ENCODE measurements at regions not wholly inside any gene's neighbourhood (a gene's known extent, or its start where the extent isn't known, plus 50 kb on each side); places are given as distances from the start of the nearest gene placed in this dataset.
"Not testable (repeated sequence)": the region's sequence is repeated elsewhere in the genome, so short reads cannot be mapped to it uniquely, and the experiment has no call there.

DNA sequence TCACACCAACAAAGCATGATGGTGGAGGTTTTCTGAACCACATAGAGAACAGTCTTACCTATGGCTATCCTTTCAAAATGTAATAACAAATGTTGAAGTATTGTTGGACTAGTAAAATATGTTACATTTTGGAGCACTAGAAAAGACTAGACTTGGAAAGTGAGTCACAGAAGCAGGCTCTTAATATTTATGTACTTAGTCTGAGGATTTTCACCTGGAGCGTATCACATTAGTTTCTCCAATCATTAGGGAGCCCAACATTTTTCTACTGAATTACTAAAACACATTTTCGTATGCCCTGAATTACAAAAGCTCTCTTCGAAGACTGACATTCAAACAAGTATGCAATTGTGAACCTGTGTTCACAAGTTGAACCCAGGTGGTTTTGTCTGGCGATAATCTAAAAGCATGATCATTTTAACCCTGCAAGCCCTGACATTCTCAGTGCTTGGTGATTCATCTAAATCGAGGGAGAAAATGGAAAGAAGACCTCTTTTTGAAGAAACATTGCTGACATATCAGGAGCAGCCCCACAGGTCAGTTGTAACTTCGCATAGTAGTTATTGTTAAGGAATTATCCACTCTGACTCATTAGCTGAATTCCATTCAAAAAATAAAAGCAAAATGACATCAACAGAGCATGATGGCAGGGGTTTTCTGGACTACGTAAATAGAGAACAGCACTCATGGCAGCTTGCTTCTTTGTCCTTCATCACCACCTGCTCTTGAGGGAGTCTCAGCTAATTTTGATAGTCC lies 679.8 kb upstream of the NECTIN3 start:
- no peak for DNase-seq (ENCODE audit: low read depth)

DNA sequence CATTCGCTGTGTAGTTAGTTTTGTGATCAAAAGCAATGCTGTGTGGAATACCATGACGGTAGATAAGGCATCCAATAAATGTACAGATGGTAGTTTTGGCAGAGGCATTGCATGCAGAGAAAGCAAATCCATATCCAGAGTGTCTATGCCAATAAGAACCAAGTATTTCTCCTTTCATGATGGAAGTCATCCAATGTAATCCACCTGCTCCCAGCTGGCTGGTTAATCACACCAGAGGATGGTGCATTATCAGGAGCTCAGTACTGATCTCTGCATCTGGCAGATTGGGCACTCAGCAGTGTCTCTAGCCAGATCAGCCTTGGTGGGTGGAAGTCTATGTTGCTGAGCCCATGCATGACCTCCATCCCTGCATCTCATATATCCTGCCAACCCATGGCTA lies 677.7 kb upstream of the NECTIN3 start:
- DNase-seq (ENCODE audit: low read depth) = no peak

DNA sequence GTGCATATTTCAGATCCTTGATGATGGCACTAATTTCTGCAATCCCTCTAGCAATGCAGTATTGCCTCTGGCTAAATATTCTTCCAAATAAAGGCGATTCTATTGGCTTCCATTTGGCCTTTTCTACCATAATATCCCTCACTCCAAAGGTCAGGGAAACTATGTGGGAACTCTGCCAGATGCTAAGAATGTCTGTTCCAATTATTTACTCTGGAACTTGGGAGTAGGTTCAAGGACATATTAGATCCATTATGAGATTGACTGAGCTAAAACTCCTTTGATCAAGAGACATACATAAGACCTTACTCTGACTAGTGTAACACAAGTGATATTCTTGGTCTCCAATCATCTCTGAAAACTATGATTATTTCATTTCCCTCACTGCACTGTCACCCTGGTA lies 674.5 kb upstream of the NECTIN3 start:
- no peak for DNase-seq (ENCODE audit: low read depth)

DNA sequence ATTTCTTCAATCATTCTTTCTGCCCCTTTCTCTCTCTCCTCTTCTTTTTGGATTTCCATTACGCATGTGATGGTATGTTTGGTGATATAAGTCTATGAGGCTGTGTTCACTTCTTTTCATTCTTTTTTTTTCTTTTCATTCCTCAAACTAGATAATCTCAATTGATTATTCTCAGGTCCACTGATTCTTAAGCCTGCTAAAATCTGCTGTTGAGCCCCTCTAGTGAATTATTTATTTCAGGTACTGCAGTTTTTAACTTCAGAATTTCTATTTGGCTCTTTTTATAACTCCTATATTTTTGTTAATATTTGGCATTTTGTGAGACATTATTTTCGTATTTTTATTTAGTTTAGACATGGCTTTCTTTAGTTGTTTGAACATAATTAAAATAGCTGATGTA lies 671.3 kb upstream of the NECTIN3 start:
- no peak for DNase-seq (ENCODE audit: low read depth)

DNA sequence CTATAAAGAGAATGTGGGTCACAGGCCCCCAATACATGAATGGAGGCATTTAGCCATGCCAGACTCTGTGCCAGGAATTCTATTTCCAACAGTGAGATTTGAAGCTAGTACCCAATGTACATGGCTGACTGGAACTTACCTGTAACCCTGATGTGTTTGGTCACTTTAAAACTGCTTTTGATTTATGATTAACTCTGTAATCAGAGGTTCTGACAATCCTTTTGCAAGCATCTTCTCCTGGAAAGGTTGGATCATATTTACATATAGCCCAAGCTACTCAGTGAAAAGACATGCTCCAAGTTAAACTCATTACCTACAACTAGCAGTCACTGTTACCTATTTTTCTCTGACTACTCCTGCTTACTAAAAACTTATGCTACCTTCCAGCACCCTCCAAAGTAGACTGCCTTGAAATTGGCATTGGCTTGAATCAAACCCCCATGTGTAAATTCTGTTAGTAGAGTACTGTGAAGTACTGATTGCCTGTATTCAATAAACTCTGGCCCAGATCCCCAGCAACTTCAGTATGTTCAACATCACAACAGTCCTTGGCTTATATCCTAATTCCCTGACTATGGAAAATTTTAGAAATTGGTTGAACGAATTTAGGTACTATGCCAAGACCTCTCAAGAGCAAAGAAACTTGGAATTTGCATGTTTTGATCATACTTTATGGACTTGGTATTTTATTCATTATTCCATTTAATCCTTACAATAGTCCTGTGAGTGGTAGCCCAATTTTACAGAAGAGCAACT lies 665.6 kb upstream of the NECTIN3 start:
- DNase-seq (ENCODE audit: low read depth) = no peak

DNA sequence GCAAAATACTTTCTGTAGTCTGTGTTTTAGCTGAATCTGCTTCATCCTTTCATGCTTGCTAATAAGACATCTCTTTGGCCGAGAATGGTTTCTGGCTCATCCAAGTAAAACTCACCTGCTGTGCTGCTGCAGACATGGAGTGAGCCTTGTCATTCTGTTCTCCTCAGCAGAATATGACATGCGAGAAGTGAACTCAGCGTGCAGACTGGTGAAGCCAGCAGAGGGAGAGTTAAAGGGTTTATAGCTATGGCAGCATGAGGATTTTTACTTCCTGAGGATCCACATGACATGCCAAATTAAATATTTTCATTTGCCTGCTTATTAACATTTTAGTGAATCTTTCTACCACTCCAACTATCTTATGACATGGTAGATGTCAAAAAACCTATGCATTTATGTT lies 658.4 kb upstream of the NECTIN3 start:
- DNase-seq (ENCODE audit: low read depth) = no peak

DNA sequence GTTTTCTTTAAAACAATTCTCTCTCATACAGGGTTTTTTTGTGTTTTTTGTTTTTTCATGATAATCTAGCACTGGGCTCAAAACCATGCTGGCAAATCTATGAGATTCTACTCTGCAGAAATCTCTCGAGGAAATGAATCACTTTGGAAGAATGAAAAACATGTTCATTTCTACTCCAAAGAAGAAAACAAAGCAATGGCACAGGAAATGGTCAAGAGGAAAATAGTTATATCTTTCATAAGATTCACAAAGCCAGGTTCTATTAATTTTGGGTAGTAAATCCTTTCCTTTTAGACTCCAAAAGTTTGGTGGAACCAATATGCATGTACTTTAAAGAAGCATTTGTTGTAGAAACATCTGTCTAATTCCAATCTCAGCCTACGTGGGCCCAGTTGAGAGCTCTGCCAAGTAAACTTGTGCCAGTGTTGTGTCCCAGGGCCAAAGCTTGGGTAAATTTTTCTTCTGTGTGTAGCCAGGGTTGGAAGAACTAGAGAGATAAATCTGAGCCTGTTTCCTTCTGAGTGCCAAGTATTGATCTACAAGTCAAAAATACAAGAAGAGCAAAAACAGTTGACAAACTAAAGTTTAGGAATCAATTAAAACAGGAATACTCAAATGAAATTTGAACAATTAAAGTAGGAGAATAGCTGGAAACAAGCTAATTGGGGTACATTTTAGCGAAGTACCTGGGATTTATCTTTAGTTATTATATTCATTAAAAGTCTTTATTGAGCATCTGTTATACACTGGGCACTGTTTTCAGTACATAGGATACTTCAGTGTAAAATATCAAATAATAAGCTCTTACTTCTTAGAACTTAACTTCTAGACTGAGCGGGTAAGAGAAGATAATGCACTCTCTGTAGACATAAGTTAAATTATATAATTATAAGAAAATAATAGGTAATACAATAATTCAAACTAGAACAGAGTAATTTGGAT lies 657.5 kb upstream of the NECTIN3 start:
- DNase-seq (ENCODE audit: low read depth) = no peak

DNA sequence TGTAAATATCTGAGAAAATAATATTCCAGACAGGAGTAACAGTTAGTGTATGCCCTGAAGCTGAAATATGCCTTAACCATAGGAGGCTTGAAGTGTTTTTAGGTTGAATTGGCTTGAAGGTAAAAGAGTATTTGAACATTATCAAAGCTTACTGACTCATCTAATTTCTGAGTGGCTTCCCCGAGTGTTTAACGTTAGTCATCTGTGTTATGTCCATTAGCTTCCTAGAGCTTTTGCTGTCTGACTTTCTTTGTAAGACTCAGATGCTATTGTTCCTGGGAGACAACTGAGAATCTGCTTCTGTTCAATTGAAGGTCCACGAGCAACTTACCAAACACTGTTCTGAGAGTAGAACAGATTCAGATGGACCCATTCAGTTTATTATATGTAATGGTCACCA lies 656.8 kb upstream of the NECTIN3 start:
- DNase-seq (ENCODE audit: low read depth) = no peak

DNA sequence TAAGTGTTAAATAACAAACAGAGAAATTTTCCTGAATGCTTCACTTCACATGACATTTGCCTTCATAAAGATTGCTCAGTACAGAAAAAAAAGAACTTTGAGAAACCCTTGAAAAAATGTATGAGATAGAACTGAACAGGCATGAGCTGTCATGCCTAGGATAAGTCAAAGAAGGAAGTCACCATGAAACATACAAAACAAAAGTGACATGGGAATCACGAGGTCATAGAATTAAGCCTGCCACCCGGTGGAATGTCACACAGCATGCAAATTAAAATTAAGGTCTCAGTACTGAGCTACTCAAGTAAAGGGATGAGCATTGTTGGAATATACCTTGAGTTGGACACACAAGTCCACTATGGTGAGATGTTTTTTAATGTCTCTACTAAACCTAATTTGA lies 652.5 kb upstream of the NECTIN3 start:
- DNase-seq (ENCODE audit: low read depth) = no peak

DNA sequence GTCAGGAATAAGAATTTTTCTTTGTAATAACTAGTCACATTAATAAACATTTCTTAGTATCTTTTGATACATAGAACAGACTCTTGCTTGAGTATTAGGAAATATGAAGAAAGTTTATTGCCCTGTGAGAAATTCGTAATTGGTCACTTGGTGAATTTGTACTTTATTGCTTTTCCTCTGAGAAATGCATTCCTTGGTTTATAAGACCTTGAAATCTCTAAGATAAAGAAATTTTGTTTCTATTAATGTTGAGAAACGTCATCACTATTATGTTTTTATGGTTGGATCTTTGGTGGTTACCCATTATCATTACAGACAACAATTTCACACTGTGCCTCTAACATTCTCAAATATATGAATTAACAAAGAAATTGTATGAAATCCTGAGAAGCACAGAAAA lies 652.0 kb upstream of the NECTIN3 start:
- no peak for DNase-seq (ENCODE audit: low read depth)

DNA sequence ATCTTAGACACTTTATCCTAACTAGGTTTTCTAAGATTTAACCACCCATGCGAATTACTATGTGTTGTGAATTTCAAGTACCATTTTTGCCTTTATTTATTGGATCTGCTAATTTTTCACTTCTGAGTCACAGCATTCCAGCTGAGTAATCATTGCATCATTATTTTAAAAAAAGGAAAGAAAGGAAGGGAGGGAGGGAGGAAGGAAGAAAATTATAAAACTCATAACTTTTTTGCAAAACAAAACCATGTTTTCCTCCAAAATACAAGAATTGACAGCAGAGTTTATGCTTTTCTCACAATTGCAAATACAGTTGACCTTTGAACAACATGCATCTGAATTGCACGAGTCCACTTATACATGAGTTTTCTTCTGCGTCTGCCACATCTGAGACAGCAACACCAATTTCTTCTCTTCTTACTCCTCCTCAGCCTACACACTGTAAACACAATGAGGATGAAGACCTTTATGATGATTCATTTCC lies 651.4 kb upstream of the NECTIN3 start:
- DNase-seq (ENCODE audit: low read depth) = no peak

DNA sequence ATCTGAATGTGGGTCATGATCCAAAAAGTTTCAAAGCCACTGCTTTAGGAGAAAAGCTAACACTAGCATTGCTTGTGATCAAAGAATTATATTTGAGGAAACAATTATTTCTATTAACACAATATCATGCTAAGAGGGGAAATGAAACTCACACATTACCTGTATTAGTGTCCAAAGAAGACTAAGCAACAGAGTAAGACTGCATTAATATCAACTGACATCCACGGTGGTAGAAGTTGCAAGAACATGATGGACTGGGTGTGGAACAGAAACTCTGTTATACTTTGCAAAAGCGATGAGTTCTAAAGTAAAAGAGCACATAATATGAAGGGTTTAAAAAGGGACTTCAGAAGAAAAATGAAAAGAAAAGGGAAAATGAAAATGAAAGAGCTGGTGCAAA lies 648.3 kb upstream of the NECTIN3 start:
- DNase-seq (ENCODE audit: low read depth) = no peak

DNA sequence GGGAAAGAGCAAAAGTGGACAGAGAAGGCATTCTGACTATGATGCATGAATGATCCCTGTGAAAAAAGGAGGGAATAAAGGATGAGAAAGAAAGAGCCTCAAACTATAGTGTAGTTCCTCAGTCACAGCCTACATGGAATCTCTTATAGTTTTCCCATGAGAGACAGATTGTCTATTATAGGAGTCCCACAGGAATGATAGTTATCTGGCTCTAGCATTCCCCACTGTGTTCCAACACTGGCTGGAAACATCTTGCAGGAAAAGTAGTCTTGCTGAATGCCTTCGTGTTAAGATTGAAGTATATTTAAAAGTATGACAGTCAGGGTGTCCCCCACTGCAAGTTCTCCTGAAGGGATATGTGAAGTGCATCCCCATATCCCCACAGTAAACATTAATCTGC lies 641.5 kb upstream of the NECTIN3 start:
- DNase-seq (ENCODE audit: low read depth) = no peak

DNA sequence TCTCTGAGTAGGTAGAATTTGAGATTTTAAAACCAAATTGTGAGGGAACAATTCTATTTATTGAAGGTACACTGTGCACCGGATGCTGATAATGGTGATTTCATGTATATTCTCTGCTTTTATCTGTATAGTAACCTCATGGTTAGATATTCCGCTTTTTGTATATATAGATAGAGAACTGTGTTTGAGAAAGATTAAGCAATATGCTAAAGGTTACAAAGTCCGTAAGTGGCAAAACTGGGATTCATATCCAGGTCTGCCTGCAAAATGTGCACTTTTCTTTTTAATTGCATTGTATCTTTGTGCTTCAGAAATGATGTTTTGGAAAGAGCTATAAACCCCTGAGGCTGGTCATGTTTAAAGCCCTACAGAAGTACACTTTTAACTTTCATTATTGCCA lies 635.4 kb upstream of the NECTIN3 start:
- no peak for DNase-seq (ENCODE audit: low read depth)

DNA sequence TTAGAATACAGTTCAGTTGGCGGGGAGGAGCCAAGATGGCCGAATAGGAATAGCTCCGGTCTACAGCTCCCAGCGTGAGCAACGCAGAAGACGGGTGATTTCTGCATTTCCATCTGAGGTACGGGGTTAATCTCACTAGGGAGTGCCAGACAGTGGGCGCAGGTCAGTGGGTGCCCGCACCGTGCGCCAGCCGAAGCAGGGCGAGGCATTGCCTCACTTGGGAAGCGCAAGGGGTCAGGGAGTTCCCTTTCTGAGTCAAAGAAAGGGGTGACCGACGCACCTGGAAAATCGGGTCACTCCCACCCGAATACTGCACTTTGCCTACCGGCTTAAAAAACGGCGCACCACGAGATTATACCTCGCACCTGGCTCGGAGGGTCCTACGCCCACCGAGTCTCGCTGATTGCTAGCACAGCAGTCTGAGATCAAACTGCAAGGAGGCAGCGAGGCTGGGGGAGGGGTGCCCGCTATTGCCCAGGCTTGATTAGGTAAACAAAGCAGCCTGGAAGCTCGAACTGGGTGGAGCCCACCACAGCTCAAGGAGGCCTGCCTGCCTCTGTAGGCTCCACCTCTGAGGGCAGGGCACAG lies 631.5 kb upstream of the NECTIN3 start:
- not testable (repeated sequence) for DNase-seq (ENCODE audit: low read depth)

DNA sequence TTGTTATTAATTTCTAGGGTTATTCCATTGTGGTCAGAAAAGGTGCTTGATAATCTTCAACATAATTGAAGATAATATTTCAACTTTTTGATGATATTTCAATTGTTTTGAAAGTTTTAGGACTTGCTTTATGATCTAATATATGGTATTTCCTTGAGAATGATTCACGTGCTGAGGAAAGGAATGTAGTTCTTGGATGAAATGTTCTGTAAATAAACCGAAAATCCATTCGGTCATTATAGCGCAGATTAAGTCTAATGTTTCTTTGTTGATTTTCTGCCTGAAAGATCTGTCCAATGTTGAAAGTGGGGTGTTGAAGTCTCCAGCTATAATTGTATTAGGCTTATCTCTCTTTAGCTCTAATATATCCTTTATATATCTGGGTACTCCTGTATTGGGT lies 617.5 kb upstream of the NECTIN3 start:
- DNase-seq (ENCODE audit: low read depth) = no peak

DNA sequence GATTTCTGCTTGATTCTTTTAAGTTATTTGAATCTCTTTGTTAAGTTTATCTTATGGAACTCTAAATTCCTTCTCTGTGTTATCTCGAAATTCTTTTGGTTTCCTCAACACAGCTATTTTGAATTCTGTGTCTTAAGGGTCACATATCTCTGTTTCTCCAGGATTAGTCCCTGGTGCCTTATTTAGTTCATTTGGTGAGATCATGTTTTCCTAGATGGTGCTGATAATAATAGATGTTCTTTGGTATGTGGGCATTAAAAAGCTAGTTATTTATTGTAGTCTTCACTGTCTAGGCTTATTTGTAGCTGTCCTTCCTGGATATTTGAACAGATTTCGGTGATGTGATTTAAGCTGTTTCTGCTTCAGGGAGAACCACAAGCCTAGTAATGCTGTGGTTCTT lies 615.6 kb upstream of the NECTIN3 start:
- no peak for DNase-seq (ENCODE audit: low read depth)

DNA sequence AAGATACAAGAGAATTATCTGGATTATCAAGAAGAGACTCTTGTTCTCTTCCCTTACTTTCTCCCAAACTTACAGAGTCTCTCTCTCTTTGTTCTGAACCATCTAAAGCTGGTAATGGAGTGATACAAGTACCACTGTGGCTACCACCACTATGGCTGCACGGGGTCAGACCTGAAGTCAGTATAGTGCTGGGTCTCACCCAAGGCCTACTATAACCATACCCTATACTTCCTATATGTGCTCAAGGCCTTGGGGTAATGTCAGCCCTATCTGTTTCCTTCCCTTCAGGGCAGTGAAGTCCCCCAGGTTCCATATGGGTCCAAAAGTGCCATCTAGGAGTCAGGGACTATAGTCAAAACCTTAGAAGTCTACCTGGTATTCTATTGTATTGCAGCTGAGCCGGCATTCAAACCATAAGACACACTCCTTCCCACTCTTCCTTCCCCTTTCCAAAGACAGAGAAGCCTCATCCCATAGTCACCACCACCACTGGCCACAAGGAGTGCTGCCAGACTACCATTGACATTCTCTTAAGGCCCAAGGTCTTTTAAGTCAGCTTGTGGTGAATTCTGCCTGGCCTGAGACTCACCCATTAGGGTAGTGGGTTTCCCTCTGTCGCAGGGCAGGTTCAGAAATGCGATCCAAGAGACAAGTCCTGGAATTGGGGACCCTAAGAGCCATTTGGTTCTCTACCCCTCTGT lies 615.0 kb upstream of the NECTIN3 start:
- no peak for DNase-seq (ENCODE audit: low read depth)

DNA sequence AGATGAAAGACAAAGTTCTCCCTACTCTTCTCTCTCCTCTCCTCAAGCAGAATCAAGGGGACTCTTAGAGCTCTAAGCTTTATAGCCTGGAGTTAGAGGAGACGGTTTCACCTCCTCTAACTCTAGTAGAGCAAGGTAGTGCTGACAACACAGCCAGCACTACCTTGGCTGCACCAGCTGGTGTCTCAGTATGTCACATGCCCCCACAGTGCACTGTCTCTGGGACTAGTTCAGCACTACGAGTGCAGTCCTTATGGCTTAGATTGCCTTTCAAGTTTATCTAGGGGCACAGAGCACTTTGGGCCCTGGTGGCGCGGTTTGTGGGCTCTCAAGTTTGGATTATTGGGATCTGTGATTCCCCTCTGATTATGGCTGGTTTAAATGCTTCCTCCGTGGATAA lies 614.1 kb upstream of the NECTIN3 start:
- no peak for DNase-seq (ENCODE audit: low read depth)

DNA sequence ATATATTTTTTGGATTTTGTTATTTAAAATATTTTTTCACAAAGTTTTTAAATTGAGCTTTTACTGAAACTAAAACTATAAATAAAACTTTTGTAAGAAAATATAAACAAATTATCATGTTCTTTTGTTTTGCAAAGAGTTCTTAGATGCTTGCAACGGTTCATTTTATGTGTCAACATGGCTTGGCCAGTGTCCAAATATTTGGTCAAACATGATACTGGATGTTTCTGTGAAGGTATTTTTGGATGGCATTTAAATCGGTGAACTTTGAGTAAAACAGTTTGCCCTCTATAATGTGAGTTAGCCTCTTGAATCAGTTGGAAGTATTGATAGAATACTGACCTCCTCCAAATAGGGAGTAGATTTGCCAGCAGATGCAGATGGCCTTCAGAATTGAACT lies 612.6 kb upstream of the NECTIN3 start:
- DNase-seq (ENCODE audit: low read depth) = no peak

DNA sequence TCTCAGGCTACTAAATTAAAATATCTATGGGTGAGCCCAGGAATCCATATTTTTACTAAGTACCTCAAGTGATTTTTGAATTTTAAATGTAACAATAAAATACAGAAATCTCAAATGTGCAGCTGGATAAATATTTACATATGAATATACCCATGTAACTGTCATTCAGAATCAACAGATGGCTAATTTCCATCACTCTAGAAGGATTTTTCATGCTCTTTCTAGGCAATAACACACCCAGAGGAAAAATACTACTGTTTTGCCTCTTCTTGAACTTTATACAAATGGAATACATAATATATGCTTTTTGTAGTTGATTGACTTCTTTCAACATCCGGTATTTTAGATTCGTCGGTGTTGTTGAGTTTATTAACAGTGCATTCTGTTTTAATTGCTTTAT lies 601.3 kb upstream of the NECTIN3 start:
- DNase-seq (ENCODE audit: low read depth) = no peak

DNA sequence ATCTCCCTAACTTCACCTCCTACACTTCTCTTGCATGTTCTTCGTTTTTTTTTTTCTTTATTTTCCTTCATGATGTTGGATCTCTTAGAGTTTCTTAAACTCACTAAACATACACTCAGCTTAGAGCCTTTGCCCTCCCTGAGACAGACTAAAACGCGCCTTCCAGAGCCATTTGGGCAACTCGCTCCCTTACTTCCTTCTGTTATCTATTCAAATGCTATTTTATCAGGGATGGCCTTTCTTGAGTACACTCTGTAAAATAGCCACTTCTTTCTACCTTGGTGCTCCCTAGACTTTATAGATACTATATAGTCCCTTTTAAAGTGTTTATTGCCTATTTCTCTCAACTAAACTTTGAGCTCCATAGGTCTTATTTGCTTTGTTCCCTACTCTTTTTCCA lies 598.2 kb upstream of the NECTIN3 start:
- no peak for DNase-seq (ENCODE audit: low read depth)

All from stimulated activated CD8-positive, alpha-beta memory T cell treated with anti-CD3 and anti-CD28 coated beads, Interleukin-15, amount 100 ng/mL, for 24 hours (primary cell).